ENCODE measurements at regions not wholly inside any gene's neighbourhood (a gene's known extent, or its start where the extent isn't known, plus 50 kb on each side); places are given as distances from the start of the nearest gene placed in this dataset.
"Not testable (repeated sequence)": the region's sequence is repeated elsewhere in the genome, so short reads cannot be mapped to it uniquely, and the experiment has no call there.

DNA sequence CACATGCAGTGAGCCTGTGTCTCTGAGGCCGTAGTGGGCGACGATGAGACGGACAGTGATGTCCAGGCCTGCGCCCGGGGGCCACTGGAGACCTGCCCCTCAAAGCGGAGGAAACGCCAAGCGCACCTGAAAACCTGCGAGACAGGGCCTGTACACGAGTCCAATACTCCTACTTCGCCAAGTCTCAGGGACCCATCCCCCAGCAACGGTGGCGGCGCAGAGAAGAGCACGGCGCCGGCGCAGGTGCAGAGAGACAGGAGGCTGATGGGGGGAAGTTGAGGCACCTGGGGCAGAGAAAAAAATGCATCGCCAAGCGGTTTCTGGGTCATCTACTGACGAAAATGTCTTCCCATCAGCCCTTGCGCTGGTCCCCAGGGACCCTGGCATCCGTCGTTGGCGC is 751.8 kb downstream of the SPATA31A1 start:
- H3K9ac ChIP-seq (ENCODE audit: insufficient read depth in 1 of 2, low read depth in 2 of 2, low read length in 2 of 2); BruUV-seq (replicated peaks); H3K27me3 ChIP-seq (ENCODE audit: control insufficient read depth in 2 of 2, insufficient read depth in 2 of 2, low read length in 2 of 2); H3K79me2 ChIP-seq (ENCODE audit: control insufficient read depth, insufficient read depth, low read length); H3K9me1 ChIP-seq (ENCODE audit: control insufficient read depth, insufficient read depth, low read length); POLR2A ChIA-PET; ATAC-seq; intact Hi-C loops (cut with micrococcal nuclease); H3K4me1 ChIP-seq (replicated peaks in 1 of 2; ENCODE audit: control insufficient read depth in 2 of 2, insufficient read depth in 2 of 2, low read length in 2 of 2); H3K27ac ChIP-seq (ENCODE audit: extremely low read depth, low read depth, low read length); H2AFZ ChIP-seq (ENCODE audit: low read depth, low read length); CTCF ChIA-PET (ENCODE audit: low intra/inter-chr PET ratio); DNase-seq (ENCODE audit: extremely low read depth in 1 of 4, low spot score in 3 of 4); H3K36me3 ChIP-seq (ENCODE audit: control insufficient read depth, insufficient read depth, low read length); H4K20me1 ChIP-seq (replicated peaks; ENCODE audit: control insufficient read depth, insufficient read depth, low read length); in situ Hi-C loops (cut with MboI); H3K4me2 ChIP-seq (ENCODE audit: insufficient read depth, low read length); FAIRE-seq; H3K4me3 ChIP-seq; H3K9me3 ChIP-seq (replicated peaks; ENCODE audit: control insufficient read depth, insufficient read depth, low read depth, low read length): not testable (repeated sequence)
- no CpG with 5 or more reads among the region's 26 CpGs for WGBS (ENCODE audit: insufficient coverage, low coverage, missing lambda C conversion rate)

DNA sequence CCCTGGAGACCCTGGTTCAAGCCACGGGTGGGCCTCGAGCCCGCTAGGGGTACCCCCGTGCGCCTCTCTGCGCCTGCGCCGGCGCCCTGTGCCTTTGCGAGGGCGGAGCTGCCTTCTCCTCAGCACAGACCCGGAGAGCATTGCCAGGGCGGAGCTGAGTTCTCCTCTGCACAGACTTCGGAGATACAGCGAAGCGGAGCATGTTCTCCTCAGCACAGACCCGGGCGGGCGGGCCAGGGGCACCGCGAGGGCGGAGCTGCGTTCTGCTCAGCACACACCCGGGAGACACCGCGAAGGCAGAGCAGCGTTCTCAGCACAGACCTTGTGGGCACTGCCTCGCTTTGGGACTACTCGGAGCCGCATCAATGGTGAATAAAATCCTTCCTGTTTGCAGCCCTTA is 753.0 kb downstream of the SPATA31A1 start:
- POLR2A ChIA-PET; CTCF ChIA-PET (ENCODE audit: low intra/inter-chr PET ratio): not testable (repeated sequence)

DNA sequence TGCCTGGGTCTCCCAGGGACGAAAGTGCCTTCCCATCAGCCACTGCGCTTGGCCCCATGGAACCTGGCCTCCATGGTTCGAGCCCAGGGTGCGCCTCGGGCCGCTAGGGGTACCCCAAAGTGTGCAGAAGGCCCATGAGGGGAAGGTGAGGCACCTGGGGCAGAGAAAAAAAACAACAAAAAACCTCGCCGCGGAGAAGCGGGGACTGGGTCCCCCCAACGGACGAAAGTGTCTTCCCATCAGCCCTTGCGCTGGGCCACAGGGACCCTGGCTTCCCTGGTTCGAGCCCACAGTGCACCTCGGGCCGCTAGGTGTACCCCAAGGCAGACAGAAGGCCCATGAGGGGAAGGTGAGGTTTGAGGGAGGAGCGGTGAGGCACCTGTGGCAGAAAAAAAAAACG is 755.3 kb downstream of the SPATA31A1 start:
- H3K79me2 ChIP-seq (ENCODE audit: control insufficient read depth, insufficient read depth, low read length); H3K4me2 ChIP-seq (ENCODE audit: insufficient read depth, low read length); ATAC-seq; H3K9me3 ChIP-seq (replicated peaks; ENCODE audit: control insufficient read depth, insufficient read depth, low read depth, low read length); in situ Hi-C loops (cut with MboI); H3K36me3 ChIP-seq (ENCODE audit: control insufficient read depth, insufficient read depth, low read length); intact Hi-C loops (cut with micrococcal nuclease); H3K9me1 ChIP-seq (ENCODE audit: control insufficient read depth, insufficient read depth, low read length); H3K4me3 ChIP-seq; POLR2A ChIA-PET; H3K4me1 ChIP-seq (replicated peaks in 1 of 2; ENCODE audit: control insufficient read depth in 2 of 2, insufficient read depth in 2 of 2, low read length in 2 of 2); H3K27ac ChIP-seq (ENCODE audit: extremely low read depth, low read depth, low read length); H3K9ac ChIP-seq (ENCODE audit: insufficient read depth in 1 of 2, low read depth in 2 of 2, low read length in 2 of 2); H2AFZ ChIP-seq (ENCODE audit: low read depth, low read length); BruUV-seq (replicated peaks); CTCF ChIA-PET (ENCODE audit: low intra/inter-chr PET ratio); H4K20me1 ChIP-seq (replicated peaks; ENCODE audit: control insufficient read depth, insufficient read depth, low read length); FAIRE-seq; DNase-seq (ENCODE audit: extremely low read depth in 1 of 4, low spot score in 3 of 4); H3K27me3 ChIP-seq (ENCODE audit: control insufficient read depth in 2 of 2, insufficient read depth in 2 of 2, low read length in 2 of 2): not testable (repeated sequence)
- WGBS (ENCODE audit: insufficient coverage, low coverage, missing lambda C conversion rate): no CpG with 5 or more reads among the region's 18 CpGs

More for the DNA sequence above, 753.0 kb downstream of the SPATA31A1 start:
- H3K9ac ChIP-seq (ENCODE audit: insufficient read depth in 1 of 2, low read depth in 2 of 2, low read length in 2 of 2); H3K4me2 ChIP-seq (ENCODE audit: insufficient read depth, low read length); H3K79me2 ChIP-seq (ENCODE audit: control insufficient read depth, insufficient read depth, low read length); in situ Hi-C loops (cut with MboI); H3K4me1 ChIP-seq (replicated peaks in 1 of 2; ENCODE audit: control insufficient read depth in 2 of 2, insufficient read depth in 2 of 2, low read length in 2 of 2); H3K9me1 ChIP-seq (ENCODE audit: control insufficient read depth, insufficient read depth, low read length); H2AFZ ChIP-seq (ENCODE audit: low read depth, low read length); H4K20me1 ChIP-seq (replicated peaks; ENCODE audit: control insufficient read depth, insufficient read depth, low read length); ATAC-seq; H3K36me3 ChIP-seq (ENCODE audit: control insufficient read depth, insufficient read depth, low read length); BruUV-seq (replicated peaks); H3K9me3 ChIP-seq (replicated peaks; ENCODE audit: control insufficient read depth, insufficient read depth, low read depth, low read length); DNase-seq (ENCODE audit: extremely low read depth in 1 of 4, low spot score in 3 of 4); intact Hi-C loops (cut with micrococcal nuclease); H3K27me3 ChIP-seq (ENCODE audit: control insufficient read depth in 2 of 2, insufficient read depth in 2 of 2, low read length in 2 of 2); FAIRE-seq; H3K27ac ChIP-seq (ENCODE audit: extremely low read depth, low read depth, low read length); H3K4me3 ChIP-seq: not testable (repeated sequence)
- no CpG with 5 or more reads among the region's 30 CpGs for WGBS (ENCODE audit: insufficient coverage, low coverage, missing lambda C conversion rate)

DNA sequence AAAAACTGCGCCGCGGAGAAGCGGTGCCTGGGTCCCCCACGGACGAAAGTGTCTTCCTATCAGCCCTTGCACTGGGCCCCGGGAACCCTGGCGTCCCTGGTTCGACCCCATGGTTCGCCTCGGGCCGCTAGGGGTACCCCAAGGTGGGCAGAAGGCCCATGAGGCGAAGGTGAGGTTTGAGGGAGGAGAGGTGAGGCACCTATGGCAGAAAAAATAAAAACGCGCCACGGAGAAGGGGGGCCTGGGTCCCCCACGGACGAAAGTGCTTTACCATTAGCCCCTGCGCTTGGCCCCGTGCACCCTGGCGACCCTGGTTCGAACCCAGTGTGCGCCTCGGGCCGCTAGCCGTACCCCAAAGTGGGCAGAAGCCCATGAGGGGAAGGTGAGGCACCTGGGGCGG is 756.1 kb downstream of the SPATA31A1 start:
- H3K9me3 ChIP-seq (replicated peaks; ENCODE audit: control insufficient read depth, insufficient read depth, low read depth, low read length); FAIRE-seq; H3K4me3 ChIP-seq; ATAC-seq; CTCF ChIA-PET (ENCODE audit: low intra/inter-chr PET ratio); H3K4me2 ChIP-seq (ENCODE audit: insufficient read depth, low read length); H3K36me3 ChIP-seq (ENCODE audit: control insufficient read depth, insufficient read depth, low read length); H3K27me3 ChIP-seq (ENCODE audit: control insufficient read depth in 2 of 2, insufficient read depth in 2 of 2, low read length in 2 of 2); H3K27ac ChIP-seq (ENCODE audit: extremely low read depth, low read depth, low read length); H3K4me1 ChIP-seq (replicated peaks in 1 of 2; ENCODE audit: control insufficient read depth in 2 of 2, insufficient read depth in 2 of 2, low read length in 2 of 2); H3K9me1 ChIP-seq (ENCODE audit: control insufficient read depth, insufficient read depth, low read length); DNase-seq (ENCODE audit: extremely low read depth in 1 of 4, low spot score in 3 of 4); BruUV-seq (replicated peaks); H3K9ac ChIP-seq (ENCODE audit: insufficient read depth in 1 of 2, low read depth in 2 of 2, low read length in 2 of 2); in situ Hi-C loops (cut with MboI); H2AFZ ChIP-seq (ENCODE audit: low read depth, low read length); H4K20me1 ChIP-seq (replicated peaks; ENCODE audit: control insufficient read depth, insufficient read depth, low read length); POLR2A ChIA-PET; H3K79me2 ChIP-seq (ENCODE audit: control insufficient read depth, insufficient read depth, low read length); intact Hi-C loops (cut with micrococcal nuclease): not testable (repeated sequence)
- WGBS (ENCODE audit: insufficient coverage, low coverage, missing lambda C conversion rate): 71% methylated on average over 5 of the region's 27 CpGs

Measured in K562 (cell line).